ENCODE measurements at regions not wholly inside any gene's neighbourhood (a gene's known extent, or its start where the extent isn't known, plus 50 kb on each side); places are given as distances from the start of the nearest gene placed in this dataset.

- no peak for TF ChIP-seq ZNF532 (CRISPR knock-in tag; IDR thresholded peaks at IDR 0.05; ENCODE audit: borderline replicate concordance)
- no peak for TF ChIP-seq CTCF (IDR thresholded peaks at IDR 0.05)
- TF ChIP-seq ETV6 (CRISPR knock-in tag; IDR thresholded peaks at IDR 0.05) = no peak
- TF ChIP-seq USF2 (CRISPR knock-in tag; IDR thresholded peaks at IDR 0.05) = no peak
- TF ChIP-seq ZSCAN18 (CRISPR knock-in tag; IDR thresholded peaks at IDR 0.05) = no peak
Observed at GRCh38 chr15:62524848-62525247, 359.8 kb upstream of the C2CD4B start.
